NCI-H82 treated with DMSO at 0.1 percent for 48 hours (cell line): ENCODE measurements at regions not wholly inside any gene's neighbourhood (a gene's known extent, or its start where the extent isn't known, plus 50 kb on each side); places are given as distances from the start of the nearest gene placed in this dataset.
"Not testable (repeated sequence)": the region's sequence is repeated elsewhere in the genome, so short reads cannot be mapped to it uniquely, and the experiment has no call there.

ENCODE experiments used
- DNase-seq: peaks from one replicate; lab custom pipeline; 2025; ENCODE audit not compliant: unreplicated experiment; lab: John Stamatoyannopoulos, UW

GRCh38 chrX:4588893-4589292, 875.4 kb upstream of the PRKX start:
- DNase-seq, result no peak

DNA sequence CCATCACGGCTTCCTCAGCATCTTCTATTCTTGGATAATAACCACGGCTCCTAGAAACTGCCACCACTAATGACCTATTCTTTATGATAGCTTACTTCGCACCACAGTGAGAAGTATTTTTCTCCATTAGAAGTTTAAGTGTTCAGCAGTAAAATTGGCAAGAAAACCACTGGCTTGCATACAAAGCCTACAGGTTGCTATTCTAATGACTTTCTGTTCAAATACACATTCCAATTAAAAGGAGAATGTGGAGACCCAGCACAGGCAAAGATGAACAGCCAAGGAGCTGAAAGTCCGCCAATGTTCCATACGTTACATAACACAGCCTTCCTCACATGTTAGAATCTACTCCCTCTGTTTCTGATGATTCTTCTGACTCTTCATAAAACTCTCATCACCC, 875.0 kb upstream of the PRKX start:
- DNase-seq, result no peak

DNA sequence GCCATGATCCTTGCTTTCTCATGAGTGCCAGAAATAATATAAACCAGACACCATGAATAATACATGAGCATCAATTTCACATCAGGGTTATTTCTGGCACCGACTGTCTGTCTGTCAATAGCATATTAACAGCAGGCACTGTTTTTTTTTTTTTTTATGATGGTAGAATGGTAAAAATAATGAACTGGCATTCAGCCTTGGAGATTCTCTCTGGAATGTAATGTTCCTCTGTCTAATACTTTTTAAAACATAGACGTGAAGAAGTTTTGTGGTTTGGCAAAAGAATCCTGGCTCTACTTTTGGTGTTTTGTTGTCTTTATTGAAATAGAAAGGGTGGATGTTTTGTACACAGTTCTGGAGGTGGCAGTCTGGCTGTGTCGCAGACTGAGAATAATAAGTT, 874.6 kb upstream of the PRKX start:
- no peak for DNase-seq

GRCh38 chrX:4579999-4580398, 866.5 kb upstream of the PRKX start:
- DNase-seq, result no peak

- DNase-seq, result no peak
Measured at GRCh38 chrX:4579480-4579879, 866.0 kb upstream of the PRKX start.

DNA sequence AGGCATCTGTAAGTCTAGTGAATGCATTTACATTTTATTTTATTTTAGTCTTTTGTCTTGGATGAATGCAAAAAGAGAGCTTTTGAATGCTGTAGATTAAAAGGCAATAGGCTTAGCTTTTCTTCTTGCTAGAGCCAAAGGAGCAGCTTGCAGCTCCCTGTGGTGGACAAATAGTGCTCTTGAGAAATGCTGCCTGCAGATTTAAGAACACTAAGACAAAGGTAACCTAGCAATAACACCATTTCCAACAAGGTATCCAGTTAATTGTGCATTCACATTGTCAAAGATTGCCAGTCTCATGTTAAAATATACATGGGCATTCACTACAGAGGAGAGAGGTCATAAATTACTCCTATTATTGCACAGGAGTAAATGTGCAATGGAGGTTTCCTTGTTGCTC, 859.2 kb upstream of the PRKX start:
- no peak for DNase-seq

DNA sequence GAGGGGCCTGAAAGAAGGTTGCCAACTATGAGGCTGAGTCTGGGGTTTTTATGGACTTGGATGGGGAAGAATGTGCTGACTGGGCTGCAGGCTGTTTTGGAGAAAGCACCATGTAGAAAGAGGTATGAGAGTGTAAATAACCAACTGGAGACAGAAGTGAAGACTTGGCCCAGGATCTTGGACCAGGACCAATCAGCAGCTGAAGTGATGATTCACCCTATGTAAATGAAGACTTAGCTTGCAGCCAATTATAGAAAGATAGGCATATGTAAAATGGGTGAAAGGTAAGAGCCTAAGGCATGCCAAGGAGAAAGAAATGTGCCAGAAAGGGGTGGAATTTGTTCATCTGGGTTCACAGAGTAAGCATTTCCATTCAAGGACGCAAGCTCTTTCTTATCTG, 856.7 kb upstream of the PRKX start:
- DNase-seq, result no peak

GRCh38 chrX:4560192-4560591, 846.7 kb upstream of the PRKX start:
- no peak for DNase-seq

GRCh38 chrX:4550018-4550417, 836.6 kb upstream of the PRKX start:
- no peak for DNase-seq

DNA sequence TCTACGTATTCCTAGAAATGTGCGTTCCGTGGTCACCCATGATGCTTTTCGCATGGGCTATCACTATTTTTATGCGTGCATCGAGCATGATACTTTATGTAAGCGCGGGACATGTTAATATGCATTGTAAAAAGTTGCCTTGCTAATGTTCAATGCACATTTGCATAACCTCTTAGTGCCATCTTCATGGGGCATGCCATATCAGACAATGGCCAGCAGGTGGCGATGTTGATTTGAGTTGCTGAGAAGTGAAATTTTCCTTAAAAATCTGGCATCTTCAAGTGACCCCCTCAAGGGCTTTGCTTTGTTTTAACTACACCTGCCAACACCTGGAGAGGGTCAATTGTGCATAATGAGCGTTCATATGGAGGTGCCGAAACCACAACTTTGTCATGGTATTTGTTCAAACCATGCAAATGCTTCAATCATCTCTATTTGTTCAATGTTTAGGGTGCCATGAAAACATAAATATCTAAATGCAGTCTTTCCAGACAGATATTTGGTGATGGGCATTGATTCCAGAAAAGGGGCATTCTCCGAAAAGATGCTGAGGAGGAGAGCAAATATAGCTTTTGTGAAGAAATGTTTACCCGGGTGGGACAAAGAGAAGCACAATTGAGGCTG, 833.9 kb upstream of the PRKX start:
- DNase-seq, result no peak

GRCh38 chrX:4546178-4546577, 832.7 kb upstream of the PRKX start:
- not testable (repeated sequence) for DNase-seq

DNA sequence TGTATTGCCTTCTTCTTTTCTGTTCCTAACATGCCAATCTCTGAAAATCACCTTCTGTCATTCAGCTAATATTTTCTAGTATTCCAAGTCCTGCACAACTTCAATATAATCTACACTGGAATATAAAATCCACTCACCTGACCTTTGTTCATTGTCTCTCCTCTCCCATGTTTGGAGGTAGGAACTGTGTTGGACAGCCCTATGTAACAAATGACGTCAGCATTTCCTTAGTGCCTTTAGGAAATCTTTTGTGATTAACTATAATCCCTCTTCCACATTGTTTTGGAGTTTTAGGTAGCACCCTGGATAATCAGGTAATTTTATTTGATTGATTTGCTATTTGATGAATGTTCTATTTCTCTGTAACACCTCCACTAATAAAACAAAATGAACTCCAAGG, 814.8 kb upstream of the PRKX start:
- no peak for DNase-seq

GRCh38 chrX:4485912-4486311, 772.5 kb upstream of the PRKX start:
- DNase-seq, result no peak

DNA sequence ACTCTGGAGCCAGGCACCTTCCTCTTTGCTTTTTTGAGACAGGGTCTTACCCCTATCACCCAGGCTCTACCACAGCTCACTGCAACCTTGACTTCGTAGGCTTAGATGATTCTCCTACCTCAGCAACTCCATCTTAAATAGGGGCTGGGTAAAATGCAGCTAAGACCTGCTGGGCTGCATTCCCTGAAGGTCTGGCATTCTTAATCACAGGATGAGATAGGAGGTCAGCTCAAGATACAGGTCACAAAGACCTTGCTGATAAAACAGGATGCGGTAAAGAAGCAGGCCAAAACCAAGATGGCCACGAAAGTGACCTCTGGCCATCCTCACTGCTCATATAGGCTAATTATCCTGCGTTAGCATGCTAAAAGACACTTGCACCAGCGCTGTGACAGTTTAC, 770.8 kb upstream of the PRKX start:
- DNase-seq, result no peak

DNA sequence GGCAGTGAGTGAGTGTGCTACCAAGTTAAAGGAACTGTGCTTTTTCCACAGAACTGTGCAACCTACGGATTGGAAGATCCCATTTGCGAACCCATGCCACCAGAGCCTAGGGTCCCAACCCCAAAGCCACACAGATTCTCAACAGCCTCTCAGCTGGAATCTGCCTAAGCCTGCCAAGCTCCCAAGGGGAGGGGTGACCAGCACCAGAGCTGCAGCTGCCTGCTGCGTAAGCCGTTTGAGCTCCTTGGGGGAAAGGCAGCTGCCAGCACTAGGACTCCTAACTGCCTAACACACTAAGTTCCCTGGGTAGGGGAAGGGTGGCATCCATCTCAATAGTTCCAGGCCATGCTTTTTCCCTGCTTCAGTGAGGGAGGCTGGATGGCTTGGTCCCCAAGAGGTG, 738.1 kb upstream of the PRKX start:
- DNase-seq, result no peak

DNA sequence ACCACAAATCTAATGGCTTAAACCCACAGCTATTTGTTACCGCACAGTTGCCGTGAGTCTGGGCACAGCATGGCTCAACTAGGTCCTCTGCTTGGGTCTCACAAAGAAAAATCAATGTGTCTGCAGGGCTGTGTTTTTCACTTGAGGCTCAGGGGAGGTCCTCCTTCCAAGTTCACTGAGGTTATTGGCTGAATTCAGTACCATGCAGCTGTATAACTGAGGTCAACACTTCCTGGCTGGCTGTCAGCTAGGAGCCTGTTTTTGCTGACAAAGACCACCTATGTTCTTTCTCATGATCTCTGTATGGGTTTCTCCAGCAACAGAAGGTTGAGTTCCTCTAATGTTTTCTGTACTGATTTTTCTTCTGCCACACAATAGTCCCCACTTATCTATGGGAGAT, 736.7 kb upstream of the PRKX start:
- no peak for DNase-seq

DNA sequence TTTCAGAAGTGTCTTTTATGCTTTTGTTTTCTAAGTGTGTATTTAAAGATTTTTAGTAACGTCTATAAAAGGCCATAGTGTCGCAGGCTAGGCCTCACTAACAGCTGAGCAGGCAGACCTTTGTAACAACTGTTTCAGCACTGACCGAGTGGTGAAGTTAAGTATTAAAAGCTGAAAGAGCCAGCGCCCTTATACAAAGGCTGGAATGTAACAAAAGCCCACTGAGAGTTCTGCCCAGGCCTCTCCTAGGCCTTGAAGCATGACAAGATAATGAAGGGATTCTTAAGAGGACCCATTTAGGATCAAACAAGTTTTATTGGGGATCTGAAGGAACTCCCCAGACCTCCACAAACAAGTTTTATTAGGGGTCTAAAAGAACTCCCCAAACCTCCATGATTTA, 722.5 kb upstream of the PRKX start:
- DNase-seq, result no peak

- no peak for DNase-seq
Measured at GRCh38 chrX:4397471-4397870, 684.0 kb upstream of the PRKX start.

GRCh38 chrX:4382273-4382672, 668.8 kb upstream of the PRKX start:
- no peak for DNase-seq

- DNase-seq, result no peak
Measured at GRCh38 chrX:4380710-4381109, 667.3 kb upstream of the PRKX start.

- DNase-seq, result no peak
Measured at GRCh38 chrX:4379071-4379470, 665.6 kb upstream of the PRKX start.

DNA sequence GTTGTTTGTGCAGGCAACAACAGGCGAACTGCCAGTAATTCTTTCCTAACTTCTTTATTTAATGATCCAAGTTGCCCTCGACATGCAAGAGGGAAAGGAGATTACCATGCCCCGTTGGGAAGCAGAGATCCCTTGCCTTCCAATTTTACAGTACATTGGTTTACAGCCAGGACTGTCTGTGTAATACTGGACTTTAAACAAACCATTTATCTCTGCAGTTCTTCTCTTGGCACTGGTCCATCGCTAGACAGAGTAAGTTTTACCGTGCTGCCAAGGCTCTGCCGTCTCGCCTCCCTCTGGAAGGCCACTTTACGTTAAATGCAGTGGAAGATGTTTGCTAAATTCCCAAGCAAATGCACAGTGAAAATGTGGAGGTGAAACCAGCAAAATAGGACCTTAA, 660.3 kb upstream of the PRKX start:
- no peak for DNase-seq

DNA sequence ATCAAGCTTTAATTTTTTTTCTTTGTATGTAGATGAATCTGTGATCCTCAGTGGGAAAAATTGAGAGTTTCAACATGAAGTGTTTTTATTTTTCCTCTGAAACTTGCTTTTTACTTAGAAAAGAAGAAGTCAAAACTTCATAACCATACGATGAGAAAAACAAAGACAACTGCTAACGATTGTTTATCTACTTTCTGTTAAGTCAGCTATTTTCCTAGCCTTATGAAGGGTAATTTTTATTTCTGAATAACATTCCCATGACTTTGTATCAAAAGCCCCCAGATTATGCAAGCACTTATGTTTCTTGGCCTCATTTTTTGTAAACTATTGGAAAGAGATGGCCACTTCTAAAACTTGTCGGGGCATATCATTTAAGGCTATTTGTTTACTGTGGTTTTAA, 645.1 kb upstream of the PRKX start:
- DNase-seq, result no peak

DNA sequence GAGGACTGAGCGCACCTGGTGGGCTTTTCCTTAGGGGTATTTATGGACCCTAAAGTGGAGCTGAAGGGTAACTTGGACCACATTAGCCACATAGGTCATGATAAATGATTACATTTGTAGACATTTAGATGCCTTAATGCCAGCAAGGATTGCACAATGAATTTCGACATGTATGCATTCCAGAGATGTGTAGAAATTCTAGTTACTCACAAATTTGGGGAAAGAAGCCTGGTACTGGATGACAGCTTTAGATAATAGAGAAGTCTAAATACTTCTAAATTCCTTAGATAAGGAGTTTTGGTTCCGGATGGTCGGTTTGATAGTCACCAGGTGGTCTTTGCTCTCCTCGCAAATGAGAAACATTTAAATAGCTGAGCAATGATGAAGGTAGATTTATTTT, 609.5 kb upstream of the PRKX start:
- no peak for DNase-seq
